WTC11 (cell line): ENCODE measurements at regions not wholly inside any gene's neighbourhood (a gene's known extent, or its start where the extent isn't known, plus 50 kb on each side); places are given as distances from the start of the nearest gene placed in this dataset.

Source experiments
- ATAC-seq: fragments of 200-7000 bp; cut with Tn5 transposase; 2 replicates; pipeline ENCODE4 v1.10.0; 2021; ENCODE audit warnings: mild to moderate bottlenecking, moderate library complexity
- CTCF ChIA-PET: fragments of 300-600 bp; sonication (Branson Sonifier 250); formaldehyde crosslinking; loops from one replicate; lab custom pipeline; 2021; ENCODE audit warnings: antibody characterized with exemption; lab: Charles Lee
- POLR2A ChIA-PET: fragments of 350-600 bp; sonication (Branson Sonifier 250); formaldehyde crosslinking; loops from one replicate; lab custom pipeline; 2021; ENCODE audit warnings: antibody characterized with exemption; lab: Charles Lee
- DNase-seq: peaks from one replicate; pipeline ENCODE4 v3.0.0; 2021; ENCODE audit warnings: low spot score
- H3K27ac Mint-ChIP-seq: 2 replicates; pipeline ENCODE4 v1.8.0; 2021; ENCODE audit warnings: mixed read lengths
- H3K27me3 Mint-ChIP-seq: 2 replicates; pipeline ENCODE4 v1.8.0; 2021; ENCODE audit warnings: low read depth, mild to moderate bottlenecking, moderate library complexity, mixed read lengths
- H3K36me3 Mint-ChIP-seq: 2 replicates; pipeline ENCODE4 v1.8.0; 2021; ENCODE audit warnings: mixed read lengths
- H3K4me1 Mint-ChIP-seq: 2 replicates; pipeline ENCODE4 v1.8.0; 2022; ENCODE audit warnings: mixed read lengths
- H3K4me3 Mint-ChIP-seq: 2 replicates; pipeline ENCODE4 v1.8.0; 2021; ENCODE audit warnings: mild to moderate bottlenecking, moderate library complexity, mixed read lengths
- H3K9me3 Mint-ChIP-seq: 2 replicates; pipeline ENCODE4 v1.8.0; 2021; ENCODE audit warnings: mixed read lengths
- AFF4 ChIP-seq: sonication (generic); formaldehyde crosslinking; IDR thresholded peaks from 2 replicates; pipeline ENCODE4 v1.8.1; 2023; ENCODE audit warnings: mild to moderate bottlenecking, missing genetic modification reagents, borderline replicate concordance
- E2F4 ChIP-seq: sonication (generic); formaldehyde crosslinking; IDR thresholded peaks from 2 replicates; pipeline ENCODE4 v1.8.1; 2022; ENCODE audit warnings: low read depth, mild to moderate bottlenecking, moderate library complexity, missing genetic modification reagents, borderline replicate concordance
- EMX1 ChIP-seq: fragments of 250-450 bp; sonication (Bioruptor Pico); IDR thresholded peaks from 2 replicates; pipeline ENCODE4 v1.8.0; 2021; ENCODE audit warnings: mild to moderate bottlenecking
- FOXP1 ChIP-seq: sonication (generic); formaldehyde crosslinking; IDR thresholded peaks from 2 replicates; pipeline ENCODE4 v1.8.0; 2022; ENCODE audit warnings: missing genetic modification reagents, mild to moderate bottlenecking, moderate library complexity, borderline replicate concordance
- IRF1 ChIP-seq: sonication (generic); formaldehyde crosslinking; IDR thresholded peaks from 2 replicates; pipeline ENCODE4 v1.8.0; 2023; ENCODE audit warnings: missing genetic modification reagents
- JAZF1 ChIP-seq: fragments of 250-450 bp; sonication (Bioruptor Pico); IDR thresholded peaks from 2 replicates; pipeline ENCODE4 v1.9.0; 2021; ENCODE audit warnings: moderate library complexity, mild to moderate bottlenecking, inconsistent platforms
- MXD4 ChIP-seq: fragments of 250-450 bp; sonication (Bioruptor Pico); IDR thresholded peaks from 2 replicates; pipeline ENCODE4 v1.8.0; 2021; ENCODE audit warnings: mild to moderate bottlenecking, moderate library complexity, borderline replicate concordance
- NFATC4 ChIP-seq: fragments of 250-450 bp; sonication (Bioruptor Pico); IDR thresholded peaks from 2 replicates; pipeline ENCODE4 v1.9.0; 2021; ENCODE audit warnings: mild to moderate bottlenecking
- PRDM15 ChIP-seq: sonication (generic); formaldehyde crosslinking; IDR thresholded peaks from 2 replicates; pipeline ENCODE4 v1.8.0; 2022; ENCODE audit warnings: missing genetic modification reagents
- TCF7 ChIP-seq: sonication (generic); formaldehyde crosslinking; IDR thresholded peaks from 2 replicates; pipeline ENCODE4 v1.8.0; 2022; ENCODE audit warnings: mild to moderate bottlenecking, low read depth, missing genetic modification reagents, moderate library complexity
- TEAD4 ChIP-seq: sonication (generic); formaldehyde crosslinking; IDR thresholded peaks from 2 replicates; pipeline ENCODE4 v1.8.0; 2022; ENCODE audit warnings: mild to moderate bottlenecking, missing genetic modification reagents
- TP53 ChIP-seq: sonication (generic); formaldehyde crosslinking; IDR thresholded peaks from 2 replicates; pipeline ENCODE4 v1.8.1; 2023; ENCODE audit warnings: mild to moderate bottlenecking, missing genetic modification reagents
- ZNF416 ChIP-seq: fragments of 250-450 bp; sonication (Bioruptor Pico); IDR thresholded peaks from 2 replicates; pipeline ENCODE4 v1.9.0; 2021; ENCODE audit warnings: mild to moderate bottlenecking, inconsistent platforms
- ZSCAN18 ChIP-seq: fragments of 250-450 bp; sonication (Bioruptor Pico); IDR thresholded peaks from 2 replicates; pipeline ENCODE4 v2.1.2; 2022; ENCODE audit warnings: mild to moderate bottlenecking, moderate library complexity
- TF ChIP-seq, protein P1 (sequence below): fragments of 200-600 bp; IDR thresholded peaks from 2 replicates; pipeline ENCODE4 v1.8.0; 2022; ENCODE audit warnings: antibody characterized with exemption
- TF ChIP-seq, protein P2 (sequence below): sonication (generic); formaldehyde crosslinking; IDR thresholded peaks from 2 replicates; pipeline ENCODE4 v1.8.1; 2022; ENCODE audit warnings: mild to moderate bottlenecking, moderate library complexity, missing genetic modification reagents
- TF ChIP-seq, protein P3 (sequence below): sonication (generic); formaldehyde crosslinking; IDR thresholded peaks from 2 replicates; pipeline ENCODE4 v1.8.0; 2022; ENCODE audit warnings: mild to moderate bottlenecking, missing genetic modification reagents

DNA sequence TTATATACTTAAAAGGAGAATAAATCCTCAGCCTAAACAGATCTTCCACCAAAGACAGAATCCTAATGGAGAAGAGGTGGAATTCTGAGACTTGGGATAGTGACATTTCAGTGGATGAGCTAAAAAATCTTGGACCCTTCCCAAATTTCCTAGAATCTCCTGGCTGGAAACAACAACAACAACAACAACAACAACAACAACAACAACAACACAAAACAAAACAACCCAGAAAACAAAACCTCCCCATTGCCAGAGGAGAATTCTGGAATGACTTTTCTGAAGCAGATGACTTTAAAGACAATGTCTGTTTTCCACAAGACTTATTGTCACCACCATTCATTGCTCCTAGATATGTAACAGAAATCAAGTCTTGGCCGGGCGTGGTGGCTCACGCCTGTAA, 322.1 kb downstream of the ARL4A start:
- CTCF ChIA-PET, result no interaction called here
- peaks cover 6% of the 10 kb centered on the region for H3K4me1 Mint-ChIP-seq
- ATAC-seq (no peak), DNase-seq (no peak)
- peaks cover 3% of the 10 kb centered on the region for H3K36me3 Mint-ChIP-seq
- POLR2A ChIA-PET, result no interaction called here
- peaks cover 10% of the 10 kb centered on the region for H3K9me3 Mint-ChIP-seq
- no peak overlapping the region for H3K4me3 Mint-ChIP-seq
- H3K27me3 Mint-ChIP-seq, result no peaks in the 10 kb centered on the region
- no peak overlapping the region for H3K27ac Mint-ChIP-seq
- TF ChIP-seq AFF4 (no peak), TCF7 (CRISPR knock-in tag) (no peak), EMX1 (CRISPR knock-in tag) (no peak), TEAD4 (CRISPR knock-in tag) (no peak)
- TF ChIP-seq, protein P1, sequence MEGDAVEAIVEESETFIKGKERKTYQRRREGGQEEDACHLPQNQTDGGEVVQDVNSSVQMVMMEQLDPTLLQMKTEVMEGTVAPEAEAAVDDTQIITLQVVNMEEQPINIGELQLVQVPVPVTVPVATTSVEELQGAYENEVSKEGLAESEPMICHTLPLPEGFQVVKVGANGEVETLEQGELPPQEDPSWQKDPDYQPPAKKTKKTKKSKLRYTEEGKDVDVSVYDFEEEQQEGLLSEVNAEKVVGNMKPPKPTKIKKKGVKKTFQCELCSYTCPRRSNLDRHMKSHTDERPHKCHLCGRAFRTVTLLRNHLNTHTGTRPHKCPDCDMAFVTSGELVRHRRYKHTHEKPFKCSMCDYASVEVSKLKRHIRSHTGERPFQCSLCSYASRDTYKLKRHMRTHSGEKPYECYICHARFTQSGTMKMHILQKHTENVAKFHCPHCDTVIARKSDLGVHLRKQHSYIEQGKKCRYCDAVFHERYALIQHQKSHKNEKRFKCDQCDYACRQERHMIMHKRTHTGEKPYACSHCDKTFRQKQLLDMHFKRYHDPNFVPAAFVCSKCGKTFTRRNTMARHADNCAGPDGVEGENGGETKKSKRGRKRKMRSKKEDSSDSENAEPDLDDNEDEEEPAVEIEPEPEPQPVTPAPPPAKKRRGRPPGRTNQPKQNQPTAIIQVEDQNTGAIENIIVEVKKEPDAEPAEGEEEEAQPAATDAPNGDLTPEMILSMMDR, result no peak

DNA sequence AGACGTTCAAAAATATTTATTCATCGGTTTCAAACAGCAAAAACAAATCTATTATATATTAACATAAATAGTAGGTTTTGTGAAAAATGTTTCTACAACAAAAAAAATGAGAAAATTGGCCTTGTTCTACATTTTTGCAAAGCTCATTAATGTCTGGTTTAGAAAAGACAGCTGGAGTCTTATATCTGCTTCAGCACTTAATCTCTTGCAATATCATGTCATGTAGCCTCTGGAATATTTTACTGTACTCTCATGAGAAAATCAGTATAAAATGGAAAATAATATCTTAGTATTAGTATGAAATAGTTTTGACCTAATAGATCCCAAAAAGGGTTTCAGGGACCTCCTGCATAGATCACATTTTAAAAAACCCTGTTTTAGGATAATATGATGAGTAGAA, 326.6 kb downstream of the ARL4A start:
- Mint-ChIP-seq H3K27me3 (no peaks in the 10 kb centered on the region), H3K4me1 (peaks cover 28% of the 10 kb centered on the region)
- TF ChIP-seq, protein P2, sequence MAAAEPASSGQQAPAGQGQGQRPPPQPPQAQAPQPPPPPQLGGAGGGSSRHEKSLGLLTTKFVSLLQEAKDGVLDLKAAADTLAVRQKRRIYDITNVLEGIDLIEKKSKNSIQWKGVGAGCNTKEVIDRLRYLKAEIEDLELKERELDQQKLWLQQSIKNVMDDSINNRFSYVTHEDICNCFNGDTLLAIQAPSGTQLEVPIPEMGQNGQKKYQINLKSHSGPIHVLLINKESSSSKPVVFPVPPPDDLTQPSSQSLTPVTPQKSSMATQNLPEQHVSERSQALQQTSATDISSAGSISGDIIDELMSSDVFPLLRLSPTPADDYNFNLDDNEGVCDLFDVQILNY (CRISPR knock-in tag), result no peak
- no peak for TF ChIP-seq TEAD4 (CRISPR knock-in tag)
- TF ChIP-seq, all 79 proteins: peak for 0
- CTCF ChIA-PET, result interaction anchor here (1.1 kb wide), 1 partner anchor 328 kb away, joined by 4 read pairs; no protein-coding TSS in a partner anchor
- Mint-ChIP-seq H3K27ac (no peak overlapping the region), H3K9me3 (peaks cover 10% of the 10 kb centered on the region), H3K4me3 (no peak overlapping the region), H3K36me3 (peaks cover 3% of the 10 kb centered on the region)
- POLR2A ChIA-PET, result no interaction called here
- DNase-seq, result no peak
- no peak for ATAC-seq

DNA sequence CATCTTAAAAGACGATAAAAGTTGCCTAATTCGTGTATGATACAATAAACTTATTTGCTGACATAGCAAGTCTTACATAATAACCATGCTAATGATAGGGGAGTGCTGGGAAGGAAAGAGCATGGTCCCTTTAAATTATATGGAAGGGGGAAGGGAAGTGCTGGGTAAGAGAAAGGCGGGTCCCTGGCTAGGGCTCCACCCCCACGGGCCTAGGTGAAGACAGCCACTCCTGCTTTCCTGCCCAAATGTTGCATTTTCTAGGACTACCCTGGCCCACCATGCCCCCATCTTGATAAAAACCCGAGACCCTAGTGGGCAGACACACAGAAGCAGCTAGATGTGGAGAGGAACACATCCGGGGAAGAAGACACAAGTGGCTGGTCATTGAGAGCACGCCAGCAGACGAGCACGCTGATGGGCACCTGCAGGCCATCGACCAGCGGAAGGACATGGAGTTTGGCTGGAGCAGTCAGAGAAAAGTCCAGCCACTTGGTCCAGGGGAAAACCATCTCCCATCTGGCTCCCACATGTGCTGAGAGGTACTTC, 328.7 kb downstream of the ARL4A start:
- ATAC-seq (no peak), DNase-seq (no peak)
- no peak overlapping the region for H3K27ac Mint-ChIP-seq
- peaks cover 3% of the 10 kb centered on the region for H3K36me3 Mint-ChIP-seq
- ChIA-PET CTCF (interaction anchor here (4.7 kb wide), 1 partner anchor 330 kb away, joined by 18 read pairs; the partner anchor contains the start of gene ARL4A), POLR2A (no interaction called here)
- H3K4me1 Mint-ChIP-seq, result peaks cover 29% of the 10 kb centered on the region
- no peak overlapping the region for H3K4me3 Mint-ChIP-seq
- H3K9me3 Mint-ChIP-seq, result peaks cover 3% of the 10 kb centered on the region
- no peaks in the 10 kb centered on the region for H3K27me3 Mint-ChIP-seq
- no peak for TF ChIP-seq PRDM15 (CRISPR knock-in tag)
- TF ChIP-seq ZNF416 (CRISPR knock-in tag), result no peak
- no peak for TF ChIP-seq NFATC4 (CRISPR knock-in tag)
- no peak for TF ChIP-seq E2F4 (CRISPR knock-in tag)
- no peak for TF ChIP-seq JAZF1 (CRISPR knock-in tag)
- TF ChIP-seq, protein P3, sequence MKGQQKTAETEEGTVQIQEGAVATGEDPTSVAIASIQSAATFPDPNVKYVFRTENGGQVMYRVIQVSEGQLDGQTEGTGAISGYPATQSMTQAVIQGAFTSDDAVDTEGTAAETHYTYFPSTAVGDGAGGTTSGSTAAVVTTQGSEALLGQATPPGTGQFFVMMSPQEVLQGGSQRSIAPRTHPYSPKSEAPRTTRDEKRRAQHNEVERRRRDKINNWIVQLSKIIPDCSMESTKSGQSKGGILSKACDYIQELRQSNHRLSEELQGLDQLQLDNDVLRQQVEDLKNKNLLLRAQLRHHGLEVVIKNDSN (CRISPR knock-in tag), result no peak
- TF ChIP-seq IRF1, result no peak
- no peak for TF ChIP-seq ZSCAN18 (CRISPR knock-in tag)
- no peak for TF ChIP-seq MXD4 (CRISPR knock-in tag)
- TF ChIP-seq TP53 (CRISPR knock-in tag), result no peak
- TF ChIP-seq FOXP1 (CRISPR knock-in tag), result no peak
